NB4 (cell line): ENCODE measurements at regions not wholly inside any gene's neighbourhood (a gene's known extent, or its start where the extent isn't known, plus 50 kb on each side); places are given as distances from the start of the nearest gene placed in this dataset.

Experiments
- CTCF ChIP-seq: IDR thresholded peaks from one replicate; pipeline ENCODE4 v1.5.1; 2012; ENCODE audit warnings: low read depth, low read length
- MYC ChIP-seq: IDR thresholded peaks from 2 replicates; pipeline ENCODE4 v1.6.1; 2011; ENCODE audit warnings: low read depth, low read length
- POLR2A ChIP-seq: IDR thresholded peaks from 2 replicates; pipeline ENCODE4 v1.6.1; 2011; ENCODE audit warnings: mild to moderate bottlenecking; ENCODE audit not compliant: insufficient read length; ENCODE audit errors: extremely low read depth

GRCh38 chr20:56829788-56830385 is 200.8 kb downstream of the TFAP2C start:
- TF ChIP-seq MYC (no peak), CTCF (no peak), POLR2A (no peak)
